ENCODE measurements at regions not wholly inside any gene's neighbourhood (a gene's known extent, or its start where the extent isn't known, plus 50 kb on each side); places are given as distances from the start of the nearest gene placed in this dataset.
A peak's percentile ranks its signal among the peaks of the same experiment; 100 is the strongest.

DNA sequence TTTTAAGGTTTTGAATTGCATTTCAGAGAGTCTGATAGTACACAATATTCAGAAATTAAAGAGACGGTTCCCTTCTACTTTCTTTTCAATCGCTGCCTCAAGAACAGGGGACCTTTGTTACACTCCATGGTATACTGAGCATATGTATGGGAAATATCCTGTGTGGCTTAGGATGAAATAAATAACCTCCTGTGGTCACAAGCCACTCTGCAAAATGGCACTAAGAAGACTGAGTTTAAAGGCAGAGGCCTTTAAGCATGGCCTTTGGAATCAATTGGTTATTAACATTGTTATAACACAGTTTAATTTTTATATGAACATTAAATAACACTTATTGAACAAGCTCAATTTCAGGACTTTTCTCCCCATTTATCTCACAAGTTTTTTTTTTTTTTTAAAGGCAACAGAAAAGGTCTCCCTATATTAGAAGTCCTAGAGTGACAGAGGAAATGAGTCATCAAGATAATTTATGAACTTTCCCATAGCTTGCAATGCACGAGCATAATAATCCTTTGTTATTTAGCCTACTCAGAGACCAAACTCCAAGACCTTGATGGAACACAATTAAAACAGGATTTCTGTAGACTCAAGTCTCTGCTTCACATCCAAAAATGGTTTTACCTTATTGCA, 341.9 kb downstream of the TMEM167A start:
- H3K4me1 ChIP-seq (ENCODE audit: insufficient read depth, low read length, poor library complexity, severe bottlenecking), result peaks cover 28% of the 10 kb centered on the region
- H3K9me3 ChIP-seq (ENCODE audit: low read depth, low read length, poor library complexity, severe bottlenecking), result no peaks in the 10 kb centered on the region
- intact Hi-C loops (cut with micrococcal nuclease; ENCODE audit: unreplicated experiment), result loop anchor here (1.0 to 5.0 kb wide), 2 partner anchors 14 to 43 kb away; no protein-coding TSS in a partner anchor
- H3K4me3 ChIP-seq (ENCODE audit: low read depth, low read length, poor library complexity, severe bottlenecking), result no peak overlapping the region
- H3K27ac ChIP-seq (ENCODE audit: low read depth, low read length, poor library complexity, severe bottlenecking), result peak overlapping the region; percentile 54
- peak; percentile 94 for DNase-seq (ENCODE audit: low spot score)
- no peaks in the 10 kb centered on the region for H3K27me3 ChIP-seq (replicated peaks; ENCODE audit: insufficient read depth, low read depth, low read length, poor library complexity)
- TF ChIP-seq, protein P1, sequence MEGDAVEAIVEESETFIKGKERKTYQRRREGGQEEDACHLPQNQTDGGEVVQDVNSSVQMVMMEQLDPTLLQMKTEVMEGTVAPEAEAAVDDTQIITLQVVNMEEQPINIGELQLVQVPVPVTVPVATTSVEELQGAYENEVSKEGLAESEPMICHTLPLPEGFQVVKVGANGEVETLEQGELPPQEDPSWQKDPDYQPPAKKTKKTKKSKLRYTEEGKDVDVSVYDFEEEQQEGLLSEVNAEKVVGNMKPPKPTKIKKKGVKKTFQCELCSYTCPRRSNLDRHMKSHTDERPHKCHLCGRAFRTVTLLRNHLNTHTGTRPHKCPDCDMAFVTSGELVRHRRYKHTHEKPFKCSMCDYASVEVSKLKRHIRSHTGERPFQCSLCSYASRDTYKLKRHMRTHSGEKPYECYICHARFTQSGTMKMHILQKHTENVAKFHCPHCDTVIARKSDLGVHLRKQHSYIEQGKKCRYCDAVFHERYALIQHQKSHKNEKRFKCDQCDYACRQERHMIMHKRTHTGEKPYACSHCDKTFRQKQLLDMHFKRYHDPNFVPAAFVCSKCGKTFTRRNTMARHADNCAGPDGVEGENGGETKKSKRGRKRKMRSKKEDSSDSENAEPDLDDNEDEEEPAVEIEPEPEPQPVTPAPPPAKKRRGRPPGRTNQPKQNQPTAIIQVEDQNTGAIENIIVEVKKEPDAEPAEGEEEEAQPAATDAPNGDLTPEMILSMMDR (conservative IDR thresholded peaks at IDR 0.05; ENCODE audit: low read depth, low read length), result no peak
- no peak for TF ChIP-seq EZH2 (IDR thresholded peaks at IDR 0.05; ENCODE audit: borderline replicate concordance, low read depth, low read length, poor library complexity, severe bottlenecking)
- ChIA-PET CTCF (interaction anchor here (0.9 kb wide), 1 partner anchor 12 kb away, joined by 3 read pairs; no protein-coding TSS in a partner anchor), POLR2A (ENCODE audit: low non-redundant PET) (no interaction called here)
- no peaks in the 10 kb centered on the region for H3K36me3 ChIP-seq (ENCODE audit: insufficient read depth, low read length, poor library complexity, severe bottlenecking)
- BruUV-seq (replicated peaks), result no TSS peak

DNA sequence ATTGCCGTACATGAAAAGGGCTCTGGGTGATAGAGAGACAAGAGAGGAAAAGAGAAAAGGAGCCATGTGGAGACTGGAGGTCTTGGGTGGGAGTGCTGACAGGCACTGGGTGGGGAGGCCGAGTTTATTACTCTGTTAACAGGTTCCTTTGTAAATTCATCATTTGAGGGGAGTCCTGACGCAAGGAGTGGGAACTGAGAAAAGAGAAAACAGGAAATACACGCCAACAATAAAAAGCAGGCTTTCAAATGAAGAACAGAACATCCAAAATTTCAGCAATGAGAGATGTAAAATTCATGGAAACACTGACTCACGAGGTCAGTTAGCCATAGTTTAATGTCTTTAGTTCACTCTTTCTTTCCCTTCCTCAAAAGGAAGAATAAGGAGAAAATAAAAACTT, 342.8 kb downstream of the TMEM167A start:
- Histone ChIP-seq H3K4me3 (ENCODE audit: low read depth, low read length, poor library complexity, severe bottlenecking) (no peak overlapping the region), H3K9me3 (ENCODE audit: low read depth, low read length, poor library complexity, severe bottlenecking) (no peaks in the 10 kb centered on the region), H3K27ac (ENCODE audit: low read depth, low read length, poor library complexity, severe bottlenecking) (peak overlapping the region; percentile 54), H3K36me3 (ENCODE audit: insufficient read depth, low read length, poor library complexity, severe bottlenecking) (no peaks in the 10 kb centered on the region), H3K27me3 (replicated peaks; ENCODE audit: insufficient read depth, low read depth, low read length, poor library complexity) (no peaks in the 10 kb centered on the region), H3K4me1 (ENCODE audit: insufficient read depth, low read length, poor library complexity, severe bottlenecking) (peaks cover 28% of the 10 kb centered on the region)
- ChIA-PET CTCF (no interaction called here), POLR2A (ENCODE audit: low non-redundant PET) (interaction anchor here (0.5 kb wide), 1 partner anchor 9 kb away, joined by 4 read pairs; no protein-coding TSS in a partner anchor)
- no peak for TF ChIP-seq EZH2 (IDR thresholded peaks at IDR 0.05; ENCODE audit: borderline replicate concordance, low read depth, low read length, poor library complexity, severe bottlenecking)
- TF ChIP-seq, protein P1 (conservative IDR thresholded peaks at IDR 0.05; ENCODE audit: low read depth, low read length), result no peak
- intact Hi-C loops (cut with micrococcal nuclease; ENCODE audit: unreplicated experiment), result no loop called here
- BruUV-seq (replicated peaks), result no TSS peak
- DNase-seq (ENCODE audit: low spot score), result no peak

DNA sequence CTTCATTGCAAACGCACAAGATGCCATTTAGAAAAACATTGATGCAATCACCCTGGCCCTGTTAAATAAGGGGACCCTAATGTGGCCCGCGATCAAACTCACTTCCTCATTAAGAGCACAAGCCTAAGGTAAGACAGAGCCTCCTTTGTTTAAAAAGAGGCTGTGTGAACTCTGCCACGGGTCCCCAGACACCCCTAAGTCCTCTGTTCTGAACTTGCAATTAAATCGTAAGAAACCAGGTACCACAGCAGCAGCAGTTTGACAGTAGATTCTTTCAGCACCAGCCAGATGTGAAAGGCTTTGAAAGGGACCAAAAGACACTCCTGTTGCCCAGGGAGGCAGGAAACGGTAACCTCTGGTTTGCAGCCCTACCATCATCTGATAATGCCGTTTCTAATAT, 346.3 kb downstream of the TMEM167A start:
- CTCF ChIA-PET, result no interaction called here
- no peaks in the 10 kb centered on the region for H3K36me3 ChIP-seq (ENCODE audit: insufficient read depth, low read length, poor library complexity, severe bottlenecking)
- no peaks in the 10 kb centered on the region for H3K27me3 ChIP-seq (replicated peaks; ENCODE audit: insufficient read depth, low read depth, low read length, poor library complexity)
- no peak for DNase-seq (ENCODE audit: low spot score)
- H3K27ac ChIP-seq (ENCODE audit: low read depth, low read length, poor library complexity, severe bottlenecking), result no peak overlapping the region
- no TSS peak for BruUV-seq (replicated peaks)
- H3K4me1 ChIP-seq (ENCODE audit: insufficient read depth, low read length, poor library complexity, severe bottlenecking), result peaks cover 19% of the 10 kb centered on the region
- no peaks in the 10 kb centered on the region for H3K9me3 ChIP-seq (ENCODE audit: low read depth, low read length, poor library complexity, severe bottlenecking)
- TF ChIP-seq, protein P1 (conservative IDR thresholded peaks at IDR 0.05; ENCODE audit: low read depth, low read length), result no peak
- no peak for TF ChIP-seq EZH2 (IDR thresholded peaks at IDR 0.05; ENCODE audit: borderline replicate concordance, low read depth, low read length, poor library complexity, severe bottlenecking)
- intact Hi-C loops (cut with micrococcal nuclease; ENCODE audit: unreplicated experiment), result no loop called here
- no peak overlapping the region for H3K4me3 ChIP-seq (ENCODE audit: low read depth, low read length, poor library complexity, severe bottlenecking)
- POLR2A ChIA-PET (ENCODE audit: low non-redundant PET), result no interaction called here

Data from A673 (cell line).